ENCODE measurements at regions not wholly inside any gene's neighbourhood (a gene's known extent, or its start where the extent isn't known, plus 50 kb on each side); places are given as distances from the start of the nearest gene placed in this dataset.

DNA sequence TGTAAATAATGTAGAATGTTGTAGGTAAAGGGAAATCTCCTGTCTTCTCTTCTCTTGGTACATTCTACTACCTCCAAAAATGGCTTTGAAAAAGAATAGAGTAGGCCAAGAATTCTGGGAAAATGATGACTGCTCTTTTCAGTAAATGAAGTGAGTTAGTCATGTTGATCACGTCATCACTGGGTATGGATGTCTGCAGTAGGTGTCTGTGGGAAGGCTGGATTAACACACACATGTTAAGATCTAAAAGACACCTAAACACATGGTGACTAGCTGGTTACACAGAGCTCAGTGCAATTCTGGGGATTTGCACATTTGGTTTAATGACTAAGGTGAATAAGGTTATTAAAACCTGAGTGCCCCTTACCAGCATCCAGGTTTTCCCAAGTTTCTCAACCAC is 161.5 kb downstream of the CEP120 start:
- TF ChIP-seq, protein P1, sequence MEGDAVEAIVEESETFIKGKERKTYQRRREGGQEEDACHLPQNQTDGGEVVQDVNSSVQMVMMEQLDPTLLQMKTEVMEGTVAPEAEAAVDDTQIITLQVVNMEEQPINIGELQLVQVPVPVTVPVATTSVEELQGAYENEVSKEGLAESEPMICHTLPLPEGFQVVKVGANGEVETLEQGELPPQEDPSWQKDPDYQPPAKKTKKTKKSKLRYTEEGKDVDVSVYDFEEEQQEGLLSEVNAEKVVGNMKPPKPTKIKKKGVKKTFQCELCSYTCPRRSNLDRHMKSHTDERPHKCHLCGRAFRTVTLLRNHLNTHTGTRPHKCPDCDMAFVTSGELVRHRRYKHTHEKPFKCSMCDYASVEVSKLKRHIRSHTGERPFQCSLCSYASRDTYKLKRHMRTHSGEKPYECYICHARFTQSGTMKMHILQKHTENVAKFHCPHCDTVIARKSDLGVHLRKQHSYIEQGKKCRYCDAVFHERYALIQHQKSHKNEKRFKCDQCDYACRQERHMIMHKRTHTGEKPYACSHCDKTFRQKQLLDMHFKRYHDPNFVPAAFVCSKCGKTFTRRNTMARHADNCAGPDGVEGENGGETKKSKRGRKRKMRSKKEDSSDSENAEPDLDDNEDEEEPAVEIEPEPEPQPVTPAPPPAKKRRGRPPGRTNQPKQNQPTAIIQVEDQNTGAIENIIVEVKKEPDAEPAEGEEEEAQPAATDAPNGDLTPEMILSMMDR (IDR thresholded peaks at IDR 0.05), result no peak
- no peak for TF ChIP-seq POLR2A (IDR thresholded peaks at IDR 0.05)

Data from vagina (tissue), 2 donors.